T-helper 2 cell treated with Interferon-gamma antibody and Interleukin-4, amounts not matched to agents 5 μg/mL and 100 μg/mL, for 36 hours (primary cell): ENCODE measurements at regions not wholly inside any gene's neighbourhood (a gene's known extent, or its start where the extent isn't known, plus 50 kb on each side); places are given as distances from the start of the nearest gene placed in this dataset.

ENCODE experiments used
- DNase-seq: peaks from one replicate; pipeline ENCODE4 v3.0.0; 2021; ENCODE audit warnings: low spot score
- H3K27ac Mint-ChIP-seq: one replicate; pipeline ENCODE4 v1.8.0; 2021; ENCODE audit warnings: mild to moderate bottlenecking, mixed read lengths
- H3K27me3 Mint-ChIP-seq: one replicate; pipeline ENCODE4 v1.8.0; 2021; ENCODE audit warnings: low read depth, mixed read lengths
- H3K36me3 Mint-ChIP-seq: one replicate; pipeline ENCODE4 v1.8.0; 2021; ENCODE audit warnings: low read depth, mixed read lengths
- H3K4me1 Mint-ChIP-seq: one replicate; pipeline ENCODE4 v1.8.0; 2021; ENCODE audit warnings: low read depth, mixed read lengths
- H3K4me3 Mint-ChIP-seq: one replicate; pipeline ENCODE4 v1.8.0; 2022; ENCODE audit warnings: mild to moderate bottlenecking, moderate library complexity, mixed read lengths
- H3K9me3 Mint-ChIP-seq: one replicate; pipeline ENCODE4 v1.8.0; 2021; ENCODE audit warnings: mixed read lengths

DNA sequence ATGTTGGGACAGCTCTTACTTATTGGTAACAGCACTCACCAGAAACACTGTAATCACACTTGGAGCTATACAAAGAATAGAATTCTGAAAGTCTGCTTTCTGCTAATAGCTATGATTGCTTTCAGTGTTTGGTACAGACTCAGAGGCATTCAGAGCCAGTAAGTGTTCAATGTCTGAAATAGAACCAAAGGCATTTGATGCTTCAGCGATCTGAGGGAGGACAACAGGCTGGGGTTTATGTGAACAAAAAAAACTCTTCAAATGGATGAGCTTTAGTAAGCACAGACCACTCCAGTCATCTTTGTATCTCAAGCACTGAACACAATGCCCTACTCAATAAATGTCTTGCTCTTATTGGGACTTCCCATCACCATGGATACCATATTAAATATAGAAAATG lies 322.8 kb upstream of the GRM3 start:
- no peaks in the 10 kb centered on the region for H3K36me3 Mint-ChIP-seq
- DNase-seq: no peak
- H3K27me3 Mint-ChIP-seq: no peaks in the 10 kb centered on the region
- H3K27ac Mint-ChIP-seq: no peak overlapping the region
- H3K4me3 Mint-ChIP-seq: no peak overlapping the region
- H3K4me1 Mint-ChIP-seq: no peaks in the 10 kb centered on the region
- H3K9me3 Mint-ChIP-seq: no peaks in the 10 kb centered on the region

DNA sequence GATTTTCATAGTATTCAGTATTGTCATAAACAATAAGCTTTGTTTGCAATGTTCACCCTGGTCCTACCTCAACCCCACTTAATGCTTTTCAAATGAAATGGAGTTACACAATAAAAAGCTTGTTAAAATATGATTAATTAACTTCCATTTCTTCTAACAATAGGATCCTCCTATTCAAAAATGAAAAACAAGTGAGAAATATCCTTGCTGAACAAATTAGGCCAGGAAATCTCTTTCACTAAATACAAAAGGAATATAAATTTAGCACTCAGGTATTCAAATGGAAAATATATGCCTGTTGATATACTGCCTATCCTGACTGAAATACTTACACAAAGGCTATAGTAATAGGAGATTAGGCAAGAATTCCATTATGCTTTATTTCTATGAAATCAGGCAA lies 323.4 kb upstream of the GRM3 start:
- Mint-ChIP-seq H3K36me3 (no peaks in the 10 kb centered on the region), H3K27me3 (no peaks in the 10 kb centered on the region), H3K9me3 (no peaks in the 10 kb centered on the region), H3K4me3 (no peak overlapping the region), H3K4me1 (no peaks in the 10 kb centered on the region), H3K27ac (no peak overlapping the region)
- no peak for DNase-seq

DNA sequence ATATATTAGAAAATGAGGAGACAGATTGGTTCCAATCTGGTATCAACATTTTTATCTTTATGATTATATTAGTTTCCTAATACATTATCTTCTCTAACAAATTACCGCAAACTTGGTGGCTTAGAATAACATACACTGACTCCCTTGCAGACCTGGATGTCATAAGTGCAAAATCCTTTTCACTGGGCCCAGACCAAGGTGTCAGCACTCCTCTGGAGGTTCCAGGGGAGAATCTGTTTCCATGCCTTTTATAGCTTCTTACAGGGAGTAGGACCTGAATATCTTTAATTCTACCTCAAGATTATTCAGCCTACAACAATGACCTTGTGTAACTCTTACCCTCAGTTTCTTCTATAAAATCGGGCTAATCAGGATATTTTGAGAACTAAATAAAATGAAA lies 329.9 kb upstream of the GRM3 start:
- Mint-ChIP-seq H3K36me3 (no peaks in the 10 kb centered on the region), H3K4me1 (no peaks in the 10 kb centered on the region), H3K27me3 (no peaks in the 10 kb centered on the region), H3K27ac (no peak overlapping the region), H3K9me3 (no peaks in the 10 kb centered on the region), H3K4me3 (no peak overlapping the region)
- DNase-seq: no peak

DNA sequence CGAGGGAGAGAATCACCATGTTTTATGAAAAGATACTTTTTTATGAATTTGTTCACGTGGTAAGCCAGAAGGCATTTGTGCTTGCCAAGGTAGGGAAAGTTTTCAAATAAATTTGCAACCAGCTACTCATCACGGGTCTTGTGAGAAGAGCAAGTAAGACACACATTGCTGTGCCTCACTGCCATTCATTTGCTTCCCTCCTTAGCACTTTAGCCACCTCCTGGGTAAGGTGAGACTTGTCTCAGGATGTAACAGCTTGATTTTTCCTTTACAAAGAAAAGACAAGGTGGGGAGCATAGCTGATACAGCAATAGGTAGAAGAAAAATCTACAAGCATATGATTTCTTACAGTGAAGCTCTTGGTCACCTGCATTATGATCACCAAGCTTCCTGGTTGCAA lies 342.4 kb upstream of the GRM3 start:
- no peak overlapping the region for H3K4me3 Mint-ChIP-seq
- peaks cover 9% of the 10 kb centered on the region for H3K9me3 Mint-ChIP-seq

DNA sequence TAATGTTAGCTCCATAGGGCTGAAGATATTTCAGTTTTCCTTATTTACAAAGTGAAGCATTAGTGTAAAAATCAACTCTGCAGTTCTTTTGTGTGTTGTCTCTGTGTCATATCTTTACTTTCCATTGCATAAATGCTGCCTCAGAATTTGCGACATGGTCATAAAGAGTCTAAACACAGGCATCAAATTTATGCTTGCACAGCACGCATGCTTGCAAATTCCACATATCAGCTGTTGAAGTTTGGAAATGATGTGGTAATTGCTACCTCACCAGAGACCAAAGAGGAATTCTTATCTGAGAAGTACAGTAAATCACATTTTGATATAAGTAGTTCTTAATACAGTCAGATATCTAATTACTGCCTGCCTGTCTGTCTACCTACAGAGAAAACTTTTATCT lies 348.2 kb upstream of the GRM3 start:
- peaks cover 9% of the 10 kb centered on the region for H3K9me3 Mint-ChIP-seq
- no peak overlapping the region for H3K27ac Mint-ChIP-seq
- no peaks in the 10 kb centered on the region for H3K36me3 Mint-ChIP-seq
- no peak for DNase-seq
- no peaks in the 10 kb centered on the region for H3K4me1 Mint-ChIP-seq
- no peak overlapping the region for H3K4me3 Mint-ChIP-seq
- no peaks in the 10 kb centered on the region for H3K27me3 Mint-ChIP-seq

More for the DNA sequence above, 342.4 kb upstream of the GRM3 start:
- no peak for DNase-seq
- no peaks in the 10 kb centered on the region for H3K27me3 Mint-ChIP-seq
- H3K27ac Mint-ChIP-seq: no peak overlapping the region
- no peaks in the 10 kb centered on the region for H3K36me3 Mint-ChIP-seq
- no peaks in the 10 kb centered on the region for H3K4me1 Mint-ChIP-seq

DNA sequence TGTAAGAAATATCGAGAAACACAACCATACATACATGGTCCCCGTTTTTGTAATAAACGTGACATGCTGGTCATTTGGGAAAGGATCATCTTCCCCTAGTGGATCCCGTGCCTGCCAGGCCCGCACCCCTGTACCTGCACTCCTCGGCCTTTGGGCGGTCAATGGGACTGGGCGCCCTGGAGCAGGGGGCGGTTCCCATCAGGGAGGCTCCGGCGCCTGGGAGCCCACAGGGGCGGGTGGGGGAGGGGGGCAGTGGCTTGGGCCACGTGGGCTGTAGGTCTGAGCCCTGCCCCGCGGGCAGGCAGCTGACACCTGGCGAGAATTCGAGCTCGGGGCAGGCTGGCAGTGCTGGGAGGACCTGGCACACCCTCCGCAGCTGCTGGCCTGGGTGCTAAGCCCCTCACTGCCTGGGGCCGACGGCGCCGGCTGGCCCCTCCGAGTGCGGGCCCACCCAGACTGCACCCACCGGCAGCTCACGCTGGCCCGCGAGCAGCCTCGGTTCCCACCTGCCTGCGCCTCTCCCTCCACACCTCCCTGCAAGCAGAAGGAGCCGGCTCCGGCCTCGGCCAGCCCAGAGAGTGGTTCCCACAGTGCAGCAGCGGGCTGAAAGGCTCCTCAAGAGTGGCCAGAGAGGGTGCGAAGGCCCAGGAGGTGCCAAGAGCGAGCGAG lies 361.6 kb upstream of the GRM3 start:
- peaks cover 14% of the 10 kb centered on the region for H3K9me3 Mint-ChIP-seq
- DNase-seq: no peak
- no peaks in the 10 kb centered on the region for H3K4me1 Mint-ChIP-seq
- H3K4me3 Mint-ChIP-seq: no peak overlapping the region
- no peak overlapping the region for H3K27ac Mint-ChIP-seq
- H3K36me3 Mint-ChIP-seq: no peaks in the 10 kb centered on the region
- no peaks in the 10 kb centered on the region for H3K27me3 Mint-ChIP-seq

DNA sequence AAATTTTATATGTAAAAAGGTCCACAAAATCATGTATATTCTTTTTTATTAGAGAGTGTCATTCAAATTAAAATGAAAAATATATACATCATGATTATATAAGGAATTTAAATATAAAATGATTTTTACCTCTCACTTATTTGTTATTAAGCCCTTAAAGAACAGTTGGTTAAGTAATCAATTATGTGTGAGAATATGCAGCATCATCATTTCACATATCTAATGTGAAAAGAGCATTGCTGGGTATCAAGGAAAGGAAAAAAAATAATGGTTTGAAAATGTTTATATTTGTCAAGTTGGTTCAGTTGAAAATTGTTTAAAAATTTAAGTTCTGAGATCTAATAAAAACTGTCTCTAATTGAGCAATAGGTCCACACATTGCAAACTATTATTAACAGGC lies 363.6 kb upstream of the GRM3 start:
- no peaks in the 10 kb centered on the region for H3K4me1 Mint-ChIP-seq
- no peaks in the 10 kb centered on the region for H3K27me3 Mint-ChIP-seq
- no peak overlapping the region for H3K27ac Mint-ChIP-seq
- no peak overlapping the region for H3K4me3 Mint-ChIP-seq
- no peaks in the 10 kb centered on the region for H3K36me3 Mint-ChIP-seq
- no peak for DNase-seq
- peaks cover 15% of the 10 kb centered on the region for H3K9me3 Mint-ChIP-seq

DNA sequence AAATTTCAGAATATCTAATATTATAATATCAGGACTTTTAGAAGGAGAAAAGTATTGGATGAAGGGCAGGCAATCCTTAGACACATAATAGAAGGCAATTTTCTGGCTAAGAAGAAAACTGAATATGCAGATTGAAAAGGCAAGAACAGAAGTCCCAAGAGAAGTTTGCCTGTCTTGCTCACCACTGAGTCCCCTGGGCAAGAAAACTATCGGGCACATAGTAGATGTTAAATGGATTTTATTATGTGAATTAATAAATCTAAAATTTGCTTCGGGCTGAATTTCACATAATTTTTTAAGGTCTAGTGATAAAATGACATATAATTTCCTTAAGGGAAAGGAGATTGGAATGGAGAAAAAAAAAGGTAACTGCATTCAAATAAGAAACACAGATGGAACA lies 380.9 kb upstream of the GRM3 start:
- no peaks in the 10 kb centered on the region for H3K27me3 Mint-ChIP-seq

DNA sequence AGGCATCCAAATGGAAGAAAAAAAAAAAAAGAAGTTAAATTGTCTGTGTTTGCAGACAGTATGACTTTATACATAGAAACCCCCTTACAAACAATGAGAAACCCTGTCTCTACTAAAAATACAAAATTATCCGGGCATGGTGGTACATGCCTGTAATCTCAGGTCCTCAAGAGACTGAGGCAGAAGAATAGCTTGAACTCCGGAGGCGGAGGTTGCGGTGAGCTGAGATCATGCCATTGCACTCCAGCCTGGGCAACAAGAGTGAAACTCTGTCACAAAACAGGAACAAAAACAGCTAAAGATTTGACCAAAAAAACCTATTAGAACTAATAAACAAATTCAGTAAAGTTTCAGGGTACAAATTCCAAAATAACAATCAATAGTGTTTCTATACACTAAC lies 385.8 kb upstream of the GRM3 start:
- peaks cover 38% of the 10 kb centered on the region for H3K9me3 Mint-ChIP-seq
- H3K27me3 Mint-ChIP-seq: no peaks in the 10 kb centered on the region
- H3K36me3 Mint-ChIP-seq: no peaks in the 10 kb centered on the region
- no peak overlapping the region for H3K27ac Mint-ChIP-seq
- no peak for DNase-seq
- no peak overlapping the region for H3K4me3 Mint-ChIP-seq
- H3K4me1 Mint-ChIP-seq: no peaks in the 10 kb centered on the region

More for the DNA sequence above, 380.9 kb upstream of the GRM3 start:
- DNase-seq: no peak
- no peaks in the 10 kb centered on the region for H3K36me3 Mint-ChIP-seq
- H3K9me3 Mint-ChIP-seq: peaks cover 37% of the 10 kb centered on the region
- no peak overlapping the region for H3K4me3 Mint-ChIP-seq
- H3K27ac Mint-ChIP-seq: no peak overlapping the region
- no peaks in the 10 kb centered on the region for H3K4me1 Mint-ChIP-seq

DNA sequence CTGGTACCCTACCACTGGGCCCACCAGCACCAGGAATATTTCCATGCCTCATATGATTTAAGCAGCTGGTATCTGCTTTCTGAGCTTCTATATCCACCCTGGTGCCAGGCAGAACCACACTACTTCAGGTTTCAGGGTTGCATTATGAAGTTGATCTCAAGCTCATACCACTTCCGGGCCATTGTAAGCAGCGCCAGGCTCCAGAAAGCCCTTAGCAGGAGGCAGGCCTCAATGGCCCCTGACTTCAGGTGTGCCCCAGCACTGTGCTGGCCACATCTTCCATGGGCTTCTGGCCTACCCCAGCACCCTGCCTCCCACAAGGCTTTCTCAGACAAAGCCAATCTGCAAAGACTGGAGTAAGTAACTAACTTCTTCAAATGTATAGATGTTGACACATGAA lies 391.3 kb upstream of the GRM3 start:
- no peaks in the 10 kb centered on the region for H3K36me3 Mint-ChIP-seq
- H3K9me3 Mint-ChIP-seq: peaks cover 34% of the 10 kb centered on the region
- no peak for DNase-seq
- H3K4me1 Mint-ChIP-seq: no peaks in the 10 kb centered on the region
- H3K4me3 Mint-ChIP-seq: no peak overlapping the region
- H3K27ac Mint-ChIP-seq: no peak overlapping the region
- no peaks in the 10 kb centered on the region for H3K27me3 Mint-ChIP-seq

DNA sequence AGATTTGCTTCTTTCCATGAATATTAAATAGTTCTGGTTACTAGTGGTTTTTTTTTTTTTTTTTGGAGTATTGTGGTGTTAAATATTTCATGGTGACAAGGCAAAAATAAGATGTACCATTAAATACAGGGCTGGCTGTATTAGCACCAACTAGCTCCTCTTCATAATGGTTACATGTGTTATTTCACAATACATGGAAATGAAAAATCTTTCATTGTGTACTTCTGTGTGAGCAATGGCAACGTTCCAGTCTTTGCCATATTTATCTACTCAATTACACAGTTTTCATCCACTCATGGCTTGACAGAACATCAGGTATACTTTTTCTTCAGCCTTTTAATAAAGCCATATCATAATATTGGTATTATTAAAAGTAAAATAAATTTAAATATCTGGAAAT lies 394.7 kb upstream of the GRM3 start:
- no peak overlapping the region for H3K27ac Mint-ChIP-seq
- H3K4me1 Mint-ChIP-seq: no peaks in the 10 kb centered on the region
- H3K4me3 Mint-ChIP-seq: no peak overlapping the region
- no peak for DNase-seq
- no peaks in the 10 kb centered on the region for H3K36me3 Mint-ChIP-seq
- H3K27me3 Mint-ChIP-seq: no peaks in the 10 kb centered on the region
- H3K9me3 Mint-ChIP-seq: peaks cover 34% of the 10 kb centered on the region

DNA sequence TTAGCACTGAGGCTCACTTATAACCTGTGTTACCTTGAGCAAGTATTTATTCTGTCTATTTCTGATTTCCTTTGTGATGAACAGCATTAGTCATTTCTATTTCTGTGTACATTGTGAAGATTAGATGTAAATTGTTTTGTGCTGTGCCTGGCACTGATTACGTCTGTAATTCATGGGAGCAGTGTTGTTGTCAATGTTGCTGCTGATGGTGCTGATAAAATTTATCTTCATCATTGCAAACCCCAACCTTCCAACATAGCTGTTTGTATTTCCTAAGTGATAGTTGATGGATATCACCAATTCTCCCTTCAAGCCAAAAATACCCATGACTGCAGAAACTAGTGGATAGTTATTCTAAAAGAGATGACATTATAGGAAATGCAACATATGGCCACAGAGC lies 400.5 kb upstream of the GRM3 start:
- DNase-seq: no peak
- no peaks in the 10 kb centered on the region for H3K27me3 Mint-ChIP-seq
- no peak overlapping the region for H3K27ac Mint-ChIP-seq
- H3K9me3 Mint-ChIP-seq: peaks cover 3% of the 10 kb centered on the region
- H3K36me3 Mint-ChIP-seq: no peaks in the 10 kb centered on the region
- no peak overlapping the region for H3K4me3 Mint-ChIP-seq
- H3K4me1 Mint-ChIP-seq: no peaks in the 10 kb centered on the region

DNA sequence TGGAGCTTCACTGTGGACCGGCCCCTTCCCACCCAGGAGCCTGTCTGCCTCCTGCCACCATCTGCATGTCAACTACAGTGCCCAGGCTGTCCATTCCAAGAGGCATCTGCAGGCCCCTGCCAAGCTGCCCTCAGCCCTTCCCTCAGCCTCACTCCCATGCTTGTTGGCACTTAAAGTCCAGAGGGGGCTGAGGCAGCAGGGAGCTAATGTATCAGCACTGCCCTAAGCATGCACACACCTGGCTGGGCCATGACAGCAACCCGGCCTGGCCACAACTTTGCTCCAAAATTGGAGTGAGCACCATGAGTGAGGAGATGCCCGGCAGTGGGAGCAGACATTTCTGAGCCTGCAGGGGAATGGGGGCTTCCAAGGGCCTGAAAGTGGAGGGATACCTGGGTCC lies 417.5 kb upstream of the GRM3 start:
- Mint-ChIP-seq H3K4me1 (no peaks in the 10 kb centered on the region), H3K4me3 (no peak overlapping the region), H3K27me3 (no peaks in the 10 kb centered on the region), H3K9me3 (peaks cover 42% of the 10 kb centered on the region), H3K27ac (no peak overlapping the region), H3K36me3 (no peaks in the 10 kb centered on the region)
- no peak for DNase-seq

DNA sequence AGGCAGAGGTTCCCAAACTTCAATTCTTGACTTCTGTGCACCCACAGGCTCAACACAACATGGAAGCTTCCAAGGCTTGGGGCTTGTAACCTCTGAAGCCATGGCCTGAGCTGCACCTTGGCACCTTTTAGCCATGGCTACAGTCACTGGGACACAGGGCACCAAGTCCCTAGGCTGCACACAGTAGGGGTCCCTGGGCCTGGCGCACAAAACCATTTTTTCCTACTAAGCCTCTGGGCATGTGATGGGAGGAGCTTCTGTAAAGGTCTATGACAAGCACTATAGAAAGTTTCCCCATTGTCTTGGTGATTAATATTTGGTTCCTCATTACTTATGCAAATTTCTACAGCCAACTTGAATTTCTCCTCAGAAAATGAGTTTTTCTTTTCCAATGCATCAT lies 420.9 kb upstream of the GRM3 start:
- Mint-ChIP-seq H3K27ac (no peak overlapping the region), H3K9me3 (peaks cover 32% of the 10 kb centered on the region), H3K4me3 (no peak overlapping the region), H3K4me1 (no peaks in the 10 kb centered on the region), H3K27me3 (no peaks in the 10 kb centered on the region), H3K36me3 (no peaks in the 10 kb centered on the region)
- no peak for DNase-seq

DNA sequence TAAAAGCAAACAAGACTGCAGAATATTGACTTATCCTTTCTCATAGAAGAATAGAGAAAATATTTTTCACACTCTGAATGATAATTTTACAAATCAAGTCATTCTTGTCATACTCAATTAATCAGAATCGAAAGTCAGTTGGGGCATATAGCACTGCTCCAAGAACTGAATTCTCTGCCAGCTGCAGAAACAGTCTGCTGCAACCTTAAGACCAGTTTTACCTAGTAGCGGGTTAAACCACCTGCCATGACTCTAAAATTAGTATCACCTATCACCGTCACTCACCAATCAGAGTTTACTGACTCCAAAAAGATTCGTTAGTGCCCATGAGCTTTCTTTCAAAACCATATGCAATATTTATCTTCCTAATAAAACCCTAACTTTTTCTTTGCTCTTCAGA lies 429.0 kb upstream of the GRM3 start:
- H3K4me1 Mint-ChIP-seq: no peaks in the 10 kb centered on the region
- H3K27me3 Mint-ChIP-seq: no peaks in the 10 kb centered on the region
- H3K36me3 Mint-ChIP-seq: no peaks in the 10 kb centered on the region

More for the DNA sequence above, 429.0 kb upstream of the GRM3 start:
- no peak overlapping the region for H3K27ac Mint-ChIP-seq
- H3K9me3 Mint-ChIP-seq: no peaks in the 10 kb centered on the region
- DNase-seq: no peak
- no peak overlapping the region for H3K4me3 Mint-ChIP-seq
